GM23338 (cell line): ENCODE measurements at regions not wholly inside any gene's neighbourhood (a gene's known extent, or its start where the extent isn't known, plus 50 kb on each side); places are given as distances from the start of the nearest gene placed in this dataset.

Source experiments
- ATAC-seq: fragments of 200-7000 bp; cut with Tn5 transposase; 3 replicates; pipeline ENCODE4 v1.9.1; 2020
- DNase-seq: peaks from one replicate; pipeline ENCODE4 v3.0.0-alpha.2; 2015; ENCODE audit warnings: low spot score
- H2AFZ ChIP-seq: fragments of 200-600 bp; sonication (generic); 2 replicates; pipeline ENCODE4 v1.8.0; 2016; ENCODE audit warnings: antibody characterized with exemption, mild to moderate bottlenecking, moderate library complexity
- H3F3A ChIP-seq: fragments of 200-600 bp; sonication (generic); replicated peaks from 2 replicates; pipeline ENCODE4 v1.8.0; 2017; ENCODE audit warnings: antibody characterized with exemption, mixed run types, low read depth
- H3K27ac ChIP-seq: fragments of 200-600 bp; sonication (generic); 2 replicates; pipeline ENCODE4 v1.6.1; 2016; ENCODE audit warnings: low read depth
- H3K27me3 ChIP-seq: fragments of 200-600 bp; sonication (generic); 2 replicates; pipeline ENCODE4 v1.8.0; 2016; ENCODE audit warnings: mild to moderate bottlenecking, mixed run types, moderate library complexity; ENCODE audit not compliant: insufficient read depth
- H3K36me3 ChIP-seq: fragments of 200-600 bp; sonication (generic); 2 replicates; pipeline ENCODE4 v1.8.0; 2016; ENCODE audit warnings: mild to moderate bottlenecking; ENCODE audit not compliant: insufficient read depth
- H3K4me1 ChIP-seq: fragments of 200-600 bp; sonication (generic); 2 replicates; pipeline ENCODE4 v1.8.0; 2016; ENCODE audit warnings: mild to moderate bottlenecking, moderate library complexity; ENCODE audit not compliant: insufficient read depth
- H3K4me2 ChIP-seq: fragments of 200-600 bp; sonication (generic); 2 replicates; pipeline ENCODE4 v1.7.1; 2017; ENCODE audit warnings: mixed run types
- H3K4me3 ChIP-seq: fragments of 200-600 bp; sonication (generic); 2 replicates; pipeline ENCODE4 v1.6.1; 2016; ENCODE audit warnings: mixed run types
- H3K79me2 ChIP-seq: fragments of 200-600 bp; sonication (generic); replicated peaks from 2 replicates; pipeline ENCODE4 v1.8.0; 2017; ENCODE audit warnings: mild to moderate bottlenecking; ENCODE audit not compliant: insufficient read depth
- H3K9me2 ChIP-seq: fragments of 200-600 bp; sonication (generic); 2 replicates; pipeline ENCODE4 v1.8.0; 2017; ENCODE audit not compliant: insufficient read depth
- H4K20me1 ChIP-seq: fragments of 200-600 bp; sonication (generic); replicated peaks from 2 replicates; pipeline ENCODE4 v1.8.0; 2017; ENCODE audit warnings: mild to moderate bottlenecking; ENCODE audit not compliant: insufficient read depth
- H3K27ac Mint-ChIP-seq: 2 replicates; pipeline ENCODE4 v1.8.0; 2020; ENCODE audit warnings: inconsistent platforms, mild to moderate bottlenecking, moderate library complexity, mixed read lengths
- H3K27me3 Mint-ChIP-seq: 3 replicates; pipeline ENCODE4 v1.8.0; 2022; ENCODE audit warnings: low read depth, mild to moderate bottlenecking, moderate library complexity, mixed read lengths, inconsistent platforms; ENCODE audit not compliant: insufficient read depth, poor library complexity
- H3K36me3 Mint-ChIP-seq: 3 replicates; pipeline ENCODE4 v1.8.0; 2021; ENCODE audit warnings: low read depth, mild to moderate bottlenecking, inconsistent platforms, moderate library complexity, mixed read lengths
- H3K4me1 Mint-ChIP-seq: 3 replicates; pipeline ENCODE4 v1.8.0; 2020; ENCODE audit warnings: mild to moderate bottlenecking, inconsistent platforms, mixed read lengths
- H3K4me3 Mint-ChIP-seq: 3 replicates; pipeline ENCODE4 v1.8.0; 2021; ENCODE audit warnings: moderate library complexity, mild to moderate bottlenecking, inconsistent platforms, mixed read lengths
- H3K9me3 Mint-ChIP-seq: 3 replicates; pipeline ENCODE4 v1.8.0; 2020; ENCODE audit warnings: moderate library complexity, mild to moderate bottlenecking, inconsistent platforms, mixed read lengths
- CREB1 ChIP-seq: fragments of 250-450 bp; sonication (Bioruptor Pico); IDR thresholded peaks from 2 replicates; pipeline ENCODE4 v1.5.0; 2020; ENCODE audit warnings: low read depth, mild to moderate bottlenecking, moderate library complexity
- CTCF ChIP-seq, 2 experiments: fragments of 200-600 bp in 1 of 2; sonication (generic) in 1 of 2; conservative IDR thresholded peaks; 2 replicates each; pipeline versions ENCODE4 v1.5.1 to v1.6.1; 2016 to 2017; ENCODE audit warnings: antibody characterized with exemption in 2 of 2, low read depth in 2 of 2, mild to moderate bottlenecking in 2 of 2, moderate library complexity in 1 of 2
- ETS1 ChIP-seq: IDR thresholded peaks from 2 replicates; pipeline ENCODE4 v1.6.1; 2016; ENCODE audit warnings: antibody characterized with exemption
- EZH2 ChIP-seq: fragments of 200-600 bp; sonication (generic); IDR thresholded peaks from one replicate; pipeline ENCODE4 v1.8.0; 2017; ENCODE audit warnings: antibody characterized with exemption, mild to moderate bottlenecking, low read depth; ENCODE audit not compliant: unreplicated experiment
- NANOG ChIP-seq: IDR thresholded peaks from 2 replicates; pipeline ENCODE4 v1.6.1; 2016; ENCODE audit warnings: antibody characterized with exemption, borderline replicate concordance
- POLR2AphosphoS5 ChIP-seq: IDR thresholded peaks from 2 replicates; pipeline ENCODE4 v1.6.1; 2016; ENCODE audit warnings: antibody characterized with exemption, low read depth
- REST ChIP-seq: IDR thresholded peaks from one replicate; pipeline ENCODE4 v1.6.1; 2018; ENCODE audit warnings: antibody characterized with exemption; ENCODE audit not compliant: unreplicated experiment
- STAT1 ChIP-seq: IDR thresholded peaks from one replicate; pipeline ENCODE4 v1.6.1; 2016; ENCODE audit warnings: antibody characterized with exemption; ENCODE audit not compliant: unreplicated experiment
- ZNF114 ChIP-seq: fragments of 250-450 bp; sonication (Bioruptor Pico); IDR thresholded peaks from 2 replicates; pipeline ENCODE4 v1.5.0; 2020; ENCODE audit warnings: mild to moderate bottlenecking, moderate library complexity
- ZNF331 ChIP-seq: fragments of 250-450 bp; sonication (Bioruptor Pico); IDR thresholded peaks from 2 replicates; pipeline ENCODE4 v1.5.0; 2020; ENCODE audit warnings: low read depth, mild to moderate bottlenecking, moderate library complexity

GRCh38 chr17:12514596-12514995 lies 151.1 kb upstream of the MYOCD start:
- Histone ChIP-seq H2AFZ (no peak overlapping the region), H3K9me2 (0 out of 2 replicates have a peak, but pooled peaks cover 5% of the 10 kb centered on the region), H3K27ac (no peak overlapping the region), H4K20me1 (no peaks in the 10 kb centered on the region), H3K79me2 (no peaks in the 10 kb centered on the region), H3K4me1 (no peaks in the 10 kb centered on the region), H3K4me2 (no peak overlapping the region), H3K4me3 (no peak overlapping the region), H3F3A (no peaks in the 10 kb centered on the region), H3K36me3 (no peaks in the 10 kb centered on the region), H3K27me3 (no peaks in the 10 kb centered on the region)
- Mint-ChIP-seq H3K9me3 (no peaks in the 10 kb centered on the region; the same call in 2 of the 3 replicates), H3K4me1 (no peaks in the 10 kb centered on the region), H3K4me3 (no peak overlapping the region), H3K36me3 (no peaks in the 10 kb centered on the region), H3K27me3 (no peaks in the 10 kb centered on the region), H3K27ac (no peak overlapping the region)
- DNase-seq (no peak), ATAC-seq (no peak)
- no peak for TF ChIP-seq NANOG
- no peak for TF ChIP-seq CTCF (conservative IDR thresholded peaks at IDR 0.05; ENCODE audit: low read depth in 2 of 2)
- no peak for TF ChIP-seq CREB1
- TF ChIP-seq ETS1: no peak
- TF ChIP-seq STAT1: no peak
- TF ChIP-seq REST: no peak

- H3K4me3 Mint-ChIP-seq: no peak overlapping the region
Observed at GRCh38 chr17:12519956-12520594, 145.6 kb upstream of the MYOCD start.

More at GRCh38 chr17:12519956-12520594, 145.6 kb upstream of the MYOCD start:
- H3K79me2 ChIP-seq: no peaks in the 10 kb centered on the region
- H3K27ac ChIP-seq: no peak overlapping the region
- no peak for TF ChIP-seq ZNF114 (CRISPR knock-in tag)
- TF ChIP-seq REST: no peak
- TF ChIP-seq ZNF331 (CRISPR knock-in tag): no peak
- no peak for TF ChIP-seq POLR2AphosphoS5
- no peak for TF ChIP-seq CREB1
- no peak for TF ChIP-seq CTCF (conservative IDR thresholded peaks at IDR 0.05; ENCODE audit: low read depth in 2 of 2)
- no peak for TF ChIP-seq EZH2
- no peaks in the 10 kb centered on the region for H3K9me2 ChIP-seq
- Mint-ChIP-seq H3K9me3 (no peaks in the 10 kb centered on the region), H3K4me1 (peaks cover 10% of the 10 kb centered on the region; the same call in 2 of the 3 replicates), H3K36me3 (no peaks in the 10 kb centered on the region), H3K27ac (no peak overlapping the region; the same call in 1 of the 2 replicates), H3K27me3 (no peaks in the 10 kb centered on the region)
- H3K4me3 ChIP-seq: no peak overlapping the region
- no peaks in the 10 kb centered on the region for H3F3A ChIP-seq
- 0 out of 2 replicates have a peak, but pooled peaks cover 6% of the 10 kb centered on the region for H3K4me1 ChIP-seq
- peak overlapping the region; percentile 47; the same call in 1 of the 2 replicates for H2AFZ ChIP-seq
- H3K4me2 ChIP-seq: no peak overlapping the region
- no peak for ATAC-seq
- no peak for DNase-seq
- no peaks in the 10 kb centered on the region for H4K20me1 ChIP-seq
- H3K36me3 ChIP-seq: no peaks in the 10 kb centered on the region
- no peaks in the 10 kb centered on the region for H3K27me3 ChIP-seq
